ENCODE measurements at regions not wholly inside any gene's neighbourhood (a gene's known extent, or its start where the extent isn't known, plus 50 kb on each side); places are given as distances from the start of the nearest gene placed in this dataset.

DNA sequence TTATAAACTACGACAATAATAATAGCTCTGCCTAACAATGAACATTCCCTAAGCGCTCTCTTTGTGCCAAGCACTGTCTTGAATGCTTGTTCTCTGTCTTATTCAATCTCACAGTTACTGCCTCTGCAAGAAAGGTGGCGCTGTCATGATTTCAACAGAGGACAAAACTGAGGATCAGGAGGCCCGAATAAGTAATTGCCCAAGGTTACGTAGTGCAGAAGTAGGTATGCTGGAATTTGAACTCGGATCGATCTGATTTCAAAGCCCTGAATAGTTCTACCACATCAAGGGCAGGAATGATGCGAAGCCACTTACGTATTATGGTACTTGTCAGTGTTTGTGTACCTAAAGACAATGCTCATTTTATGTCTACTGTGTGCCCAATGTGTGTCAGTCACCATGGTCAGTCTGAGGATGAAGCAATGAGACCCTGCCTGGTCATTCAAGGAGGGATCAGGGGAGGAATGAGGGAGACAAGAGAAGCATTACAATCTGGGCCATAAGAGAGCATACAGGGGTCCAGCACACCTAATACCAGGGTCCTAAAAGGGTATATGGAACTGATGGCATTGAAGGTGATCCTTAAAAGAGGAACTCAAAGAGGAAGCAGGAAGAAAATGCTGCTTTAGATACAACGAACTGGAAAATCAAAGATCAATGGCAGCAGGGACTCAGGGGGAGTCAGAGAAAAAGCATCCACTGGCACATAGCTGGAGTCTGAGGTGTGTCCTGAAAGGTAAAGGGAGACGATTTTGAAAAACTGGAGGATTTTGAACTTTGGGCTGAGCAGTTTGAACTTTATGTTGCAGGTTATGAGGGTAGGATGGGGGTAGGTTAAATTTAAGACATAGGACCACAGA lies 389.2 kb downstream of the PLPP3 start (continued):
- TF ChIP-seq, protein P1, sequence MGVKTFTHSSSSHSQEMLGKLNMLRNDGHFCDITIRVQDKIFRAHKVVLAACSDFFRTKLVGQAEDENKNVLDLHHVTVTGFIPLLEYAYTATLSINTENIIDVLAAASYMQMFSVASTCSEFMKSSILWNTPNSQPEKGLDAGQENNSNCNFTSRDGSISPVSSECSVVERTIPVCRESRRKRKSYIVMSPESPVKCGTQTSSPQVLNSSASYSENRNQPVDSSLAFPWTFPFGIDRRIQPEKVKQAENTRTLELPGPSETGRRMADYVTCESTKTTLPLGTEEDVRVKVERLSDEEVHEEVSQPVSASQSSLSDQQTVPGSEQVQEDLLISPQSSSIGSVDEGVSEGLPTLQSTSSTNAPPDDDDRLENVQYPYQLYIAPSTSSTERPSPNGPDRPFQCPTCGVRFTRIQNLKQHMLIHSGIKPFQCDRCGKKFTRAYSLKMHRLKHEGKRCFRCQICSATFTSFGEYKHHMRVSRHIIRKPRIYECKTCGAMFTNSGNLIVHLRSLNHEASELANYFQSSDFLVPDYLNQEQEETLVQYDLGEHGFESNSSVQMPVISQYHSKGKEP (CRISPR knock-in tag; IDR thresholded peaks at IDR 0.05), result 0 out of 2 replicates have a peak, but pooled peaks have one; percentile 64
- TF ChIP-seq RARG (CRISPR knock-in tag; IDR thresholded peaks at IDR 0.05; ENCODE audit: low read depth), result no peak
- 0 out of 2 replicates have a peak, but pooled peaks have one; percentile 22 for TF ChIP-seq ZNF44 (CRISPR knock-in tag; IDR thresholded peaks at IDR 0.05)
- peak; percentile 48; the same call in 1 of the 2 replicates for TF ChIP-seq FOSL1 (CRISPR knock-in tag; IDR thresholded peaks at IDR 0.05; ENCODE audit: borderline replicate concordance)
- peak; percentile 73; the same call in 1 of the 2 replicates for TF ChIP-seq KDM3A (CRISPR knock-in tag; IDR thresholded peaks at IDR 0.05; ENCODE audit: low read depth)
- no peak for TF ChIP-seq RBM22 (optimal IDR thresholded peaks at IDR 0.05; ENCODE audit: low read length)
- TF ChIP-seq ZNF383 (CRISPR knock-in tag; IDR thresholded peaks at IDR 0.05; ENCODE audit: borderline replicate concordance), result no peak; the same call in 1 of the 2 replicates
- no peak for TF ChIP-seq ZNF354B (CRISPR knock-in tag; IDR thresholded peaks at IDR 0.05)
- TF ChIP-seq, protein P2, sequence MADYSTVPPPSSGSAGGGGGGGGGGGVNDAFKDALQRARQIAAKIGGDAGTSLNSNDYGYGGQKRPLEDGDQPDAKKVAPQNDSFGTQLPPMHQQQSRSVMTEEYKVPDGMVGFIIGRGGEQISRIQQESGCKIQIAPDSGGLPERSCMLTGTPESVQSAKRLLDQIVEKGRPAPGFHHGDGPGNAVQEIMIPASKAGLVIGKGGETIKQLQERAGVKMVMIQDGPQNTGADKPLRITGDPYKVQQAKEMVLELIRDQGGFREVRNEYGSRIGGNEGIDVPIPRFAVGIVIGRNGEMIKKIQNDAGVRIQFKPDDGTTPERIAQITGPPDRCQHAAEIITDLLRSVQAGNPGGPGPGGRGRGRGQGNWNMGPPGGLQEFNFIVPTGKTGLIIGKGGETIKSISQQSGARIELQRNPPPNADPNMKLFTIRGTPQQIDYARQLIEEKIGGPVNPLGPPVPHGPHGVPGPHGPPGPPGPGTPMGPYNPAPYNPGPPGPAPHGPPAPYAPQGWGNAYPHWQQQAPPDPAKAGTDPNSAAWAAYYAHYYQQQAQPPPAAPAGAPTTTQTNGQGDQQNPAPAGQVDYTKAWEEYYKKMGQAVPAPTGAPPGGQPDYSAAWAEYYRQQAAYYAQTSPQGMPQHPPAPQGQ (CRISPR knock-in tag; IDR thresholded peaks at IDR 0.05; ENCODE audit: borderline replicate concordance), result no peak
- peak; percentile 68; the same call in 1 of the 2 replicates for TF ChIP-seq KAT2B (IDR thresholded peaks at IDR 0.05; ENCODE audit: borderline replicate concordance, low read depth, low read length)
- TF ChIP-seq ZNF660 (CRISPR knock-in tag; IDR thresholded peaks at IDR 0.05; ENCODE audit: borderline replicate concordance, low read depth), result no peak
- no peak for TF ChIP-seq ZIK1 (CRISPR knock-in tag; IDR thresholded peaks at IDR 0.05; ENCODE audit: borderline replicate concordance, low read depth)
- no peak for TF ChIP-seq ZNF672 (CRISPR knock-in tag; IDR thresholded peaks at IDR 0.05)
- TF ChIP-seq, protein P3, sequence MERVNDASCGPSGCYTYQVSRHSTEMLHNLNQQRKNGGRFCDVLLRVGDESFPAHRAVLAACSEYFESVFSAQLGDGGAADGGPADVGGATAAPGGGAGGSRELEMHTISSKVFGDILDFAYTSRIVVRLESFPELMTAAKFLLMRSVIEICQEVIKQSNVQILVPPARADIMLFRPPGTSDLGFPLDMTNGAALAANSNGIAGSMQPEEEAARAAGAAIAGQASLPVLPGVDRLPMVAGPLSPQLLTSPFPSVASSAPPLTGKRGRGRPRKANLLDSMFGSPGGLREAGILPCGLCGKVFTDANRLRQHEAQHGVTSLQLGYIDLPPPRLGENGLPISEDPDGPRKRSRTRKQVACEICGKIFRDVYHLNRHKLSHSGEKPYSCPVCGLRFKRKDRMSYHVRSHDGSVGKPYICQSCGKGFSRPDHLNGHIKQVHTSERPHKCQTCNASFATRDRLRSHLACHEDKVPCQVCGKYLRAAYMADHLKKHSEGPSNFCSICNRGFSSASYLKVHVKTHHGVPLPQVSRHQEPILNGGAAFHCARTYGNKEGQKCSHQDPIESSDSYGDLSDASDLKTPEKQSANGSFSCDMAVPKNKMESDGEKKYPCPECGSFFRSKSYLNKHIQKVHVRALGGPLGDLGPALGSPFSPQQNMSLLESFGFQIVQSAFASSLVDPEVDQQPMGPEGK (CRISPR knock-in tag; IDR thresholded peaks at IDR 0.05), result peak; percentile 72
- peak; percentile 86 for TF ChIP-seq HHEX (CRISPR knock-in tag; IDR thresholded peaks at IDR 0.05)
- TF ChIP-seq ZNF432 (CRISPR knock-in tag; IDR thresholded peaks at IDR 0.05; ENCODE audit: borderline replicate concordance), result no peak
- no peak for TF ChIP-seq ZNF567 (CRISPR knock-in tag; IDR thresholded peaks at IDR 0.05; ENCODE audit: borderline replicate concordance)
- TF ChIP-seq SP1 (IDR thresholded peaks at IDR 0.05), result no peak
- TF ChIP-seq SP1 (CRISPR knock-in tag; IDR thresholded peaks at IDR 0.05), result no peak; the same call in 1 of the 2 replicates
- peak; percentile 41; the same call in 1 of the 2 replicates for TF ChIP-seq TSC22D2 (CRISPR knock-in tag; IDR thresholded peaks at IDR 0.05; ENCODE audit: borderline replicate concordance)
- TF ChIP-seq ZNF607 (CRISPR knock-in tag; IDR thresholded peaks at IDR 0.05; ENCODE audit: borderline replicate concordance), result no peak
- peak; percentile 39; the same call in 1 of the 2 replicates for TF ChIP-seq FOXK2 (IDR thresholded peaks at IDR 0.05)
- TF ChIP-seq, protein P4, sequence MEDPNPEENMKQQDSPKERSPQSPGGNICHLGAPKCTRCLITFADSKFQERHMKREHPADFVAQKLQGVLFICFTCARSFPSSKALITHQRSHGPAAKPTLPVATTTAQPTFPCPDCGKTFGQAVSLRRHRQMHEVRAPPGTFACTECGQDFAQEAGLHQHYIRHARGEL (CRISPR knock-in tag; IDR thresholded peaks at IDR 0.05), result no peak
